Caco-2 (cell line): ENCODE measurements at regions not wholly inside any gene's neighbourhood (a gene's known extent, or its start where the extent isn't known, plus 50 kb on each side); places are given as distances from the start of the nearest gene placed in this dataset.

Experiments
- BruUV-seq: library from RNA; stranded (reverse); fragments of 400-500 nt; replicated peaks from 2 replicates; lab custom pipeline; 2021; lab: Mats Ljungman, UMichigan
- CTCF ChIA-PET: fragments of 300-600 bp; sonication (Branson Sonifier 250); formaldehyde crosslinking; loops from one replicate; lab custom pipeline; 2022; ENCODE audit warnings: antibody characterized with exemption; lab: Charles Lee
- POLR2A ChIA-PET: fragments of 300-600 bp; sonication (Branson Sonifier 250); formaldehyde crosslinking; loops from one replicate; lab custom pipeline; 2022; ENCODE audit warnings: antibody characterized with exemption; lab: Charles Lee
- DNase-seq, 2 experiments: peaks; one replicate each; pipeline versions ENCODE4 v3.0.0 to v3.0.0-alpha.2; 2020 to 2022
- H3K27me3 ChIP-seq: replicated peaks from 2 replicates; pipeline ENCODE4 v1.6.0; 2011; ENCODE audit warnings: low read length; ENCODE audit not compliant: control insufficient read depth, insufficient read depth
- H3K36me3 ChIP-seq: 2 replicates; pipeline ENCODE4 v1.5.1; 2011; ENCODE audit warnings: low read length; ENCODE audit not compliant: control insufficient read depth, insufficient read depth
- H3K4me1 ChIP-seq: fragments of 250-450 bp; sonication (Bioruptor Pico); 2 replicates; pipeline ENCODE4 v1.5.1; 2020; ENCODE audit warnings: mild to moderate bottlenecking
- H3K4me3 ChIP-seq: 2 replicates; pipeline ENCODE4 v1.5.1; 2011; ENCODE audit warnings: low read depth, mild to moderate bottlenecking, control low read depth, low read length
- H3K9me3 ChIP-seq: fragments of 250-450 bp; sonication (Bioruptor Pico); 2 replicates; pipeline ENCODE4 v1.5.1; 2020; ENCODE audit warnings: mild to moderate bottlenecking, moderate library complexity
- H3K27ac Mint-ChIP-seq: one replicate; pipeline ENCODE4 v1.8.0; 2022; ENCODE audit warnings: mixed read lengths; ENCODE audit not compliant: unreplicated experiment
- H3K27me3 Mint-ChIP-seq: one replicate; pipeline ENCODE4 v1.8.0; 2022; ENCODE audit warnings: mixed read lengths; ENCODE audit not compliant: insufficient read depth, unreplicated experiment
- H3K36me3 Mint-ChIP-seq: one replicate; pipeline ENCODE4 v1.8.0; 2022; ENCODE audit warnings: mild to moderate bottlenecking, mixed read lengths; ENCODE audit not compliant: insufficient read depth, unreplicated experiment
- H3K4me1 Mint-ChIP-seq: one replicate; pipeline ENCODE4 v1.8.0; 2022; ENCODE audit warnings: low read depth, mixed read lengths; ENCODE audit not compliant: unreplicated experiment
- H3K4me3 Mint-ChIP-seq: one replicate; pipeline ENCODE4 v1.8.0; 2022; ENCODE audit warnings: mild to moderate bottlenecking, moderate library complexity, mixed read lengths; ENCODE audit not compliant: unreplicated experiment
- H3K9me3 Mint-ChIP-seq: one replicate; pipeline ENCODE4 v1.8.0; 2022; ENCODE audit warnings: mixed read lengths; ENCODE audit not compliant: unreplicated experiment
- intact Hi-C: fragments of 100-400 bp; cut with micrococcal nuclease; formaldehyde crosslinking; loops from one replicate; pipeline ENCODE4 v1.10.0; 2022; ENCODE audit not compliant: unreplicated experiment
- TF ChIP-seq, protein P1 (sequence below), 2 experiments: fragments of 200-600 bp in 1 of 2; IDR thresholded peaks; 1 replicate in 1 of 2; 2 replicates in 1 of 2; pipeline versions ENCODE4 v1.5.1 to v1.8.0; 2011 to 2022; ENCODE audit warnings: antibody characterized with exemption in 1 of 2, control low read depth in 1 of 2, inconsistent platforms in 1 of 2, low read depth in 1 of 2, low read length in 1 of 2, mild to moderate bottlenecking in 1 of 2, moderate library complexity in 1 of 2; ENCODE audit not compliant: insufficient read depth in 1 of 2, severe bottlenecking in 1 of 2, unreplicated experiment in 1 of 2

DNA sequence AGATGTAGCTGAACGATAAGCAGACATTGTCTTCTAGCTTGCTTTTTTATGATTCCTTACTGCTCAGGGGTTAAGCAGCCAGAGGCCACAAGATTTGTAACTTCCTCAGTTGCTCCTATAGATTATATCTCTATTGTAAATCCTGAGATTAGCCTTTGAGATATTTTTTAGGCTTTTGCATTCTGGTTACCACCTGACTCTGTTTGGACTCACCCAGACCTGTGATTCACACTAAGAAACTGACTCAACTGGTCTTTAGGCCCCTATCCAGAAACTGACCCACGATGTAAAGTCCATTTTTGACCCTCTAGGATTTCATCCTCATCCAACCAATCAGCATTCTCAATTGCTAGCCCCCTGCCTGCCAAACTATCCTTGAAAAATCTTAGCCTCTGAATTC, 194.4 kb downstream of the RASSF9 start:
- no peaks in the 10 kb centered on the region for H3K27me3 Mint-ChIP-seq
- no peak overlapping the region for H3K4me3 Mint-ChIP-seq
- no peak overlapping the region for H3K27ac Mint-ChIP-seq
- TF ChIP-seq, protein P1, sequence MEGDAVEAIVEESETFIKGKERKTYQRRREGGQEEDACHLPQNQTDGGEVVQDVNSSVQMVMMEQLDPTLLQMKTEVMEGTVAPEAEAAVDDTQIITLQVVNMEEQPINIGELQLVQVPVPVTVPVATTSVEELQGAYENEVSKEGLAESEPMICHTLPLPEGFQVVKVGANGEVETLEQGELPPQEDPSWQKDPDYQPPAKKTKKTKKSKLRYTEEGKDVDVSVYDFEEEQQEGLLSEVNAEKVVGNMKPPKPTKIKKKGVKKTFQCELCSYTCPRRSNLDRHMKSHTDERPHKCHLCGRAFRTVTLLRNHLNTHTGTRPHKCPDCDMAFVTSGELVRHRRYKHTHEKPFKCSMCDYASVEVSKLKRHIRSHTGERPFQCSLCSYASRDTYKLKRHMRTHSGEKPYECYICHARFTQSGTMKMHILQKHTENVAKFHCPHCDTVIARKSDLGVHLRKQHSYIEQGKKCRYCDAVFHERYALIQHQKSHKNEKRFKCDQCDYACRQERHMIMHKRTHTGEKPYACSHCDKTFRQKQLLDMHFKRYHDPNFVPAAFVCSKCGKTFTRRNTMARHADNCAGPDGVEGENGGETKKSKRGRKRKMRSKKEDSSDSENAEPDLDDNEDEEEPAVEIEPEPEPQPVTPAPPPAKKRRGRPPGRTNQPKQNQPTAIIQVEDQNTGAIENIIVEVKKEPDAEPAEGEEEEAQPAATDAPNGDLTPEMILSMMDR (IDR thresholded peaks at IDR 0.05; ENCODE audit: insufficient read depth in 1 of 2, low read depth in 1 of 2, low read length in 1 of 2, severe bottlenecking in 1 of 2, unreplicated experiment in 1 of 2): no peak
- no peaks in the 10 kb centered on the region for H3K9me3 Mint-ChIP-seq
- DNase-seq: no peak
- ChIA-PET POLR2A (no interaction called here), CTCF (no interaction called here)
- BruUV-seq: no TSS peak
- no peaks in the 10 kb centered on the region for H3K9me3 ChIP-seq
- no peak overlapping the region for H3K4me3 ChIP-seq
- intact Hi-C loops: loop anchor here (1.0 kb wide), 1 partner anchor 173 kb away; no protein-coding TSS in a partner anchor
- no peaks in the 10 kb centered on the region for H3K27me3 ChIP-seq
- H3K36me3 Mint-ChIP-seq: no peaks in the 10 kb centered on the region
- no peaks in the 10 kb centered on the region for H3K4me1 ChIP-seq
- H3K36me3 ChIP-seq: no peaks in the 10 kb centered on the region
- no peaks in the 10 kb centered on the region for H3K4me1 Mint-ChIP-seq

DNA sequence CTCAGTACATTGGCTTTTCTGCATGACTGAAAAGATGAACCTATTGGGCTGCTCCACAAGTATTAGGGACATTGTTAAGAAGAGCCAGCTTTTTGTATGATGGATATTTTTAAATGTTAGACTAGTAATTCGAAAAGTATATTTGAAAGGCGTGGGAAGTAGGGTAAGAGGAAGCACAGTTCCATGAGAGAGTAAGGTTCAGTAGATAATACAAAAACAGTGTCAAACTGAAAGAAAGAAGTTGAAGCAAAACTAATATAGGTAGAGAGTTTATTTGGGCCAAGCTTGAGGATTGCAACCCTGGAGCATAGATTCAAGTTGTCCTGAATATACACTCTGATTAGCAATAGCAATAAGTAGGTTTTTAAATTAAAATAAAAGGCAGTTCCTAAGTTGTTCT, 193.9 kb downstream of the RASSF9 start:
- H3K4me1 ChIP-seq: no peaks in the 10 kb centered on the region
- no peaks in the 10 kb centered on the region for H3K27me3 ChIP-seq
- no peaks in the 10 kb centered on the region for H3K27me3 Mint-ChIP-seq
- H3K4me3 ChIP-seq: no peak overlapping the region
- no TSS peak for BruUV-seq
- CTCF ChIA-PET: interaction anchor here (1.0 to 1.2 kb wide), 3 partner anchors 66 to 179 kb away, joined by 3 to 8 read pairs (median 4); no protein-coding TSS in a partner anchor
- TF ChIP-seq, protein P1 (IDR thresholded peaks at IDR 0.05; ENCODE audit: insufficient read depth in 1 of 2, low read depth in 1 of 2, low read length in 1 of 2, severe bottlenecking in 1 of 2, unreplicated experiment in 1 of 2): no peak
- intact Hi-C loops: loop anchor here (1.0 kb wide), 1 partner anchor 174 kb away; no protein-coding TSS in a partner anchor
- H3K9me3 ChIP-seq: no peaks in the 10 kb centered on the region
- no peaks in the 10 kb centered on the region for H3K36me3 ChIP-seq
- no peak overlapping the region for H3K4me3 Mint-ChIP-seq
- no peak overlapping the region for H3K27ac Mint-ChIP-seq
- no peaks in the 10 kb centered on the region for H3K36me3 Mint-ChIP-seq
- no peaks in the 10 kb centered on the region for H3K9me3 Mint-ChIP-seq
- DNase-seq: no peak
- POLR2A ChIA-PET: no interaction called here
- H3K4me1 Mint-ChIP-seq: no peaks in the 10 kb centered on the region

GRCh38 chr12:85642808-85643207, 193.4 kb downstream of the RASSF9 start:
- H3K27me3 Mint-ChIP-seq: no peaks in the 10 kb centered on the region
- ChIA-PET CTCF (interaction anchor here (0.6 to 1.2 kb wide), 4 partner anchors 37 to 179 kb away, joined by 3 to 8 read pairs (median 4); no protein-coding TSS in a partner anchor), POLR2A (no interaction called here)
- Histone ChIP-seq H3K4me3 (no peak overlapping the region), H3K9me3 (no peaks in the 10 kb centered on the region), H3K4me1 (no peaks in the 10 kb centered on the region), H3K27me3 (no peaks in the 10 kb centered on the region), H3K36me3 (no peaks in the 10 kb centered on the region)
- no peaks in the 10 kb centered on the region for H3K9me3 Mint-ChIP-seq
- TF ChIP-seq, protein P1 (IDR thresholded peaks at IDR 0.05; ENCODE audit: insufficient read depth in 1 of 2, low read depth in 1 of 2, low read length in 1 of 2, severe bottlenecking in 1 of 2, unreplicated experiment in 1 of 2): peak; percentile 55 to 70
- H3K27ac Mint-ChIP-seq: no peak overlapping the region
- no peak overlapping the region for H3K4me3 Mint-ChIP-seq
- BruUV-seq: no TSS peak
- DNase-seq: peak; percentile 47 to 68
- intact Hi-C loops: loop anchor here (1.0 kb wide), 3 partner anchors 68 to 224 kb away; no protein-coding TSS in a partner anchor
- no peaks in the 10 kb centered on the region for H3K36me3 Mint-ChIP-seq
- no peaks in the 10 kb centered on the region for H3K4me1 Mint-ChIP-seq
